SK-MEL-5 (cell line): ENCODE measurements at regions not wholly inside any gene's neighbourhood (a gene's known extent, or its start where the extent isn't known, plus 50 kb on each side); places are given as distances from the start of the nearest gene placed in this dataset.
A peak's percentile ranks its signal among the peaks of the same experiment; 100 is the strongest.

Experiments used
- DNase-seq: peaks from one replicate; pipeline ENCODE4 v3.0.0-alpha.2; 2016; ENCODE audit warnings: low read depth, low spot score
- in situ Hi-C: cut with HindIII; loops from 2 replicates; pipeline ENCODE4 v1.10.0; 2016; ENCODE audit warnings: low sequenced_read_pairs, high pct_unique_total_duplicates, low pct_unique_long_range_greater_than_20kb

DNA sequence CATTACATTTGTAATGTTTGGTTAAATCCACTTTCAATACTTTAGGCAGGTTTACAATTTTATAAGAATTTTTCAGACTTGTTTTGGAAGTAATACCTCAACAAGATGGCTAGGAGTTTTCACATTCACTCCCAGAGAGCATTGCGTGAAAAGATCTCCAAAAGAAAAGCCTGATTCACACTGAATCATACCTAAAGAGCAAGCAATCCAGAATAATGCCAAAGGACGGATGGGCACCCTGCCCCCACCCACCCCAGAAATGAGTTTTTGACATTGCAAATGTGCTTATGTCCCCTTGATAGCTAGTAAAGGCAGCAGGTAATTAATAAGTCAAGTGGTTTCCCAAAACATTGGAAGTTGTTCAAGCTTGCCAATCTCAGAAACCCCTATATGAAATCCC, 557.7 kb upstream of the TENM3 start:
- in situ Hi-C loops, result no loop called here
- DNase-seq, result no peak

DNA sequence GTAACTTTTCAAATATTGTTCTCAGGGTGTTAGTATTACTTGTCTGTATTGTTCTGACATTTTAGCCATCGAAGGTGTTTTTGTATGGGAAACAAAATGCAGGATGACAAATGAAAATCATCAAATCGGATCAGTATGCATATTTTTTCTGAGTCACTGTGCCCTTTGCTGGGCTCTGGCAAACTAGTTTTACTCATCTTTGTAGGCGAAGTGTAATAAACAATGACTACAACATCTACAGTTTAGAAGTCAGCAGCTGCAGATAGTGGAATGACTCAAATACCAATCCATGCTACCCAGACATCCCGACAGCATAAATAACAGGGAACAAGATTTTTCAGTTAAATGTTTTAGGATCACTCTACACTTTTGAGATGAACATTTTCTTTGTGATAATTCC, 557.3 kb upstream of the TENM3 start:
- peak; percentile 32 for DNase-seq
- in situ Hi-C loops, result no loop called here

DNA sequence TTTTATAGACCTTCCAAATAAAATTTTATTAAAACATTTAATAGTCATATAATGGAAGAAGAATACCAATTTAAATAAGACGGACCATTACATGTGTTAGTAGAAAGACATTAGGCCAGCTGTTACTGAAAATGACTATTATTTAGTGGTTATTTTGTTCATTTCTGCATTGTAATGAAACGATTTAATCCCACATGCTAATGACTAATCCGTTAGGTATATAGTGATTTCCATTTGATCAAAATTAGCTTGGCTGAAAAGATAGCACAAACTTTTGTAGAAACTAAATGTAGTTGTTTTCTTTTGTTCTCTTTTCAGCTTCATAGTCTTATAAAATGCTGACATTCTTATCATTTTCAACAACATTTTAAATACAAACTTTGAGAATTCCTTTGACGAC, 556.1 kb upstream of the TENM3 start:
- in situ Hi-C loops, result no loop called here
- DNase-seq, result no peak

DNA sequence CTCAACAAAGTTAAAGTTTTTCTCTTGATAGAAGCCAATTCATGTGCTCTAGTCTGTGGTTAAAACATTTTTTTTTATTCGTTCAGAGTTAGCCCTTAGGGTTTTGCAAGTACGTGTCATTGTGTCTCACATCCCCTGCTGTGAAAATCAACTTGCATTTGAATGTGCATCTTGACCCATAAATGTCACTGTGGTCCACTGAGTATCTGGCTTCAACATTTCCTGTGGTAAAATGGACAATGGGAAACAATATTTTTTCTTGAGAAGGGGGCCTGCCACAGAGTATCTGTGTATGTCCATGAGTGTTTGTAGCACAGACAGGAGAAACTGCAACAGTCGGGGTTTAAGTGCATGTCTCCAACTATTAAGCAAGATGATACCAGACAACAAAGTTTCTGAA, 554.8 kb upstream of the TENM3 start:
- DNase-seq, result peak; percentile 90
- in situ Hi-C loops, result no loop called here

DNA sequence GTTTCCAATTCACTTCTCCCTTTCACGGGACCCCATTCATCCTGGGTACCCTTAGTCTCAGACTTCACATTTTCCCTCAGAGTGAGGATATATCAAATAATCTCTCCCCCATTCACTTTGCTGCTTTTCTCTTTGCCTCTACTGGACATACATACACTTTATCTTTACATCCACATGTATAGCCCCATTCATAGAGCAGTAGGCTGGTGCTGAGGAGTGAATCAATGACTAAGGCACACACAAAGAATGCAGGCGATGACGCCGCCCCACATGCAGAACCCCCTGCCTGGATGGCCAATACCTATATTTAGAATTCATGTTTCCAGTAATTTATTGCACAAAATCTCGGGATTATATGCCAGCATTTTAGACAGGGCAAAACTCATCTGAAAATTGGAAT, 554.3 kb upstream of the TENM3 start:
- in situ Hi-C loops, result no loop called here
- peak; percentile 85 for DNase-seq

DNA sequence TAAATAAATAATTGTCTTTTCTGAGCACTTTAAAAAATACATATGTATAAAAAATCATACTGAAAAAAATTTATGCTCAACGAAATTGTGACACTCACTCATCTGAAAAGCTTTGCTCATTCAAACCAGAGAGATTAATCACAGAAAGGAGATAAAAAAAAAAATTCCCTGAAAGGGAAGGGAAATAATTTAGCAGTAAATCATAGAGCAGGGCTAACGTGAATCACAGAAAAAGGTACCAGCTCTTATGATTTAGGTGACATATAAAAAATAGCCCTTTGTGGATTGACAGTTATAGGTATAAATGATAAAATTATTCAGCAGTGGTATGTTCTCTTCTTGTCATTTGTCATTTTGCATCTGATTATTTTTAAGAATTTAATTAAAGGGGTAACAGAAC, 552.7 kb upstream of the TENM3 start:
- in situ Hi-C loops, result no loop called here

DNA sequence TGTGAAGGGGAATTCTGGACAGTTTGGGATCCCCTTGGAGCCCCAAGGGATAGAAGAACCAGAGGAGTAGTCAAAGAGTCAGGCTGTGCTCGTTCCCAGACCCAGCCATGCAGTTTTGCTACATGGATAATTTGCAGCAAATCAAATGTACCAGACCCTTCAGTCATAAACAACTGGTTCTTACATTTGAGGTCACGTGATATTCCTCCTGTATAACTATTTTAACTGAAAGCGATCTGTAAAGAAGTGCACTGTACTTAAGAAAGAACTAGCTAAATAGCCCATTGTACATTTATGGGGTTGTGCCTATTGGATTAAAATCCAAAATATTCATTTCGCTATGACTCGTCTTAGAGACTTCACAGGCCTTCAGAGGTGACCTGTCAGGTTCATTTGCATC, 550.2 kb upstream of the TENM3 start:
- DNase-seq, result no peak
- in situ Hi-C loops, result no loop called here

More for the DNA sequence above, 552.7 kb upstream of the TENM3 start:
- DNase-seq, result no peak

DNA sequence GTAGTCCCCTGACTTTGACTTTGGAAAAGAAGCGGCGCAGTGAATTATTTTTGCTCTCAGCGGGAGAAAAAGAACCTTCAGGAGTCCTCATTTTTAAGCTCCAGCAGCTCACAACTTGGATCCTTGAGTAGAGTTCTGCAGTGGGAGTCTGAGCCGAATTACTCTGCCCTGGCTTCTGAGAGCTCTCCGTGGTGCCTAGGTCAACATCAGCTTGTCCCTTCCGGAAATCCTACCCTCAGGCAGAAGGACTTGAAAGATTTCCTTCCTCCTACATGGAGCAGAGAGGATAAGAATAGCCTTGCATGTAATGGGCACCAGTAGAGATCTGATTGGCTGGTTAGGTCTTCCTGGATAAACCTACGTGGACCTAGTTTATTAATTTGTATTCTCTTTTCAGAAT, 549.7 kb upstream of the TENM3 start:
- DNase-seq, result no peak
- in situ Hi-C loops, result no loop called here

DNA sequence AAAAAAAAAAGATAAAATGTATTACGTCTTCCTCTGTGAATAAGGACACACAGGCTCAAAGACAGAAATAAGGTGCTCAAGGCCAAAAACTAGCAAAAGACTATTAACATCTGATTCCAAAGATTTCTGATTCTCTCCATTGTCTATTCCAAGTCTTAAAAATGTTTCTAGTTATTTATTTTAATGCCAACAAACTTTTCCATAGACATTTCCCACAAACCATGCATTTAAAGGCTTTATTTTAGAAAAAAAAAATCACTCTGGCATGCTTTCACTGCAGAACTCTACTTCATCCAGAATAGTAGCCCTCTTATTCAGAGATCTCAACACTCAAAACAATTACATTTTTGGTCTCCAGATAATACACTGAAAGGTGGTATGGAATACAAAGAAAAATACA, 545.0 kb upstream of the TENM3 start:
- in situ Hi-C loops, result no loop called here
- no peak for DNase-seq

DNA sequence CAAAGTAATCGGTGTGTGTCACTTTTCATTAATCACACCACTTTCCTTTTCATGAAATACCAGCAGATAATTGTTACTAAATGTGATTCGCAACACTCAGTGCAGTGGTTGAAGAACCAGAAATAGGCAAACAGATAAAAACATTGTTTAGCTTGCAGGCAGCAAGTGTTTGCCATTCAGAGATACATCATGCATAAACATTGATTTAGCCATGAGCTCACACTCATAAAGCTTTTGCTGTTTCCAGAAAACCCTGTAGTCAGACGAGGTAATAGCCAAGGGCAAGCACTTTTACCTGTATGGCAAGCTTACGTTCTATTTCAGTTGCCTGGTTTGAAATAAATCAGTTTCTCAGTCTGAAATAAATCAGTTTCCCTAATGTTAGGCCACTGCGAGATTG, 542.0 kb upstream of the TENM3 start:
- no peak for DNase-seq
- in situ Hi-C loops, result no loop called here

DNA sequence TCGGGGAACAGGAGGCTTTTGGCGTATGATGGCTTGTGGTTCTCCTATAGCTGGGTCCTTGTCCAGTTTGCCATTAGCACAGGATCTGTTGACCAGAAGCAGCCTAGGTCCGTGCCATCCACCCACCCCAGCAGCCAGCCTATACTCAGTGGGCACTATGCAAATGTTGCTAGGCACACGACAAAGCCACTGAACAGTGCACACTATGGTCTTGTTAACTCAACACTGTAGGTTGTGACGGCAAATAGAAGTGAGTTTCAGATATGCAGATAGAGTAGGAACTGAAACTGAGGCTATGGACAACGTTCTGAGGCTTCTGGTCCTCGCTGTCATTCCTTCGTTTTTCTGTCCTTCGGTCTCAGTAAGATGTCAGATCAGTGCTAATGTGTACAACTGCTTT, 541.3 kb upstream of the TENM3 start:
- no peak for DNase-seq
- in situ Hi-C loops, result no loop called here

DNA sequence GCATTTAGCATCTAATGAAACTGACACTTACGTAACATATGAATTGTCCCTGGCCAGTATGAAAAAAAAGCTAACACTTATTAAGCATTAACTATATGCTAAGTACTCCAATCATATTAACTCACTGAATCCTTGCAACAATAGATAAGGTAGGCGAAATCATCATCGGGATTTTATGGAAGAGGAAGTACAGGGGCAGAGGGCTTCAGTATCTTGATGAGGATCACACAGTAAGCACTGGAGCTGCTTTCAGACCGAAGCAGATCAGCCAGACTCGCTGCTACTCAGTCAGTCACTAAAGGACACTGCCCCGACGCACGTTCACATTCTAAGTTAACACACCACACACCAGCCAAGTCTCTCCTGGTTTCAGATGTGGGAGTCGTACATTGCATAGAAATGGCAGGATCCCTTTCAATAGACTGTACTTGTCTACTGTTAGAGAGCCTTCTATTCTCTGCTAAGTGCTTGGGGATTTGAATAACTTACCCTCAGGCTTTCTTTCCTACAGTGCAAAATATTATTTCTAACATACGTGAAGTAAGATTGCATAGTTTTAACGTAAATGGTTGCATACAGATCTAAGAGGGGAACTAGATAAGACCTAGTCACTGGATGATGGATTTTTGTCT, 540.2 kb upstream of the TENM3 start:
- DNase-seq, result no peak
- in situ Hi-C loops, result no loop called here

DNA sequence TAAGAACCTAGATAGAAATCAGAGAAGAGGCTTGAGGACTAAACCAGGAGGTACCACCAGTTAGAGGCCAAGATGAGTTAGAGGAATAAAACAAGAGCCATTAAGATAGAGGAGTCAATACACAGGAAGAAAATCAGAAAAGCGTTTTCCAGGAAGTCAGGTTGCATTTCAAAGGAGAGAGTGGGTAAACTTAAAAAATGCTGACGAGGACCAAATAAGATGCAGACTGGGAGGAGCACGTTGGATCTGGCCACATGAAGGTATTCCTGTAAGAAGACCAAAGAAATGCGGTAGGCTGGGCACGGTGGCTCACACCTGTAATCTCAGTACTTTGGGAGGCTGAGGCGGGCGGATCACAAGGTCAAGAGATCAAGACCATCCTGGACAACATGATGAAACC, 533.1 kb upstream of the TENM3 start:
- DNase-seq, result no peak

DNA sequence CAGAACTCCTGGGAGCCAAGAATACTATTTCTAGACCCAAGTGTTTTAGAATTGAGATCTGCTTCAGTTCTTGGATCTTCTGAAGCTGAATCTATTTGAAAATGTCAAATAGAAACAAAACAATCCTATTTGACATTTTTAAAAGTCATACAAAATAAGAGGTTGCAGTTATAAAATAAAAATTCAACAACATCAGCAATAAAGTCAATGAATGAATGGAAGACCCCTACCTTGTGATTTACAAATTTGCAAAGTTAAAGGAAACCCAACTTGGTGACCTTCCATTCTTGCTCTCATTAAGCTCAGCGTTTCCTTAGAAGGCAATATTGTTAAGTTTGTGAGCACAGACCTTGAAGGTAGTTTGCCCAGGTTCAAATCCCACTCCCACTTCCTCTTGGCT, 531.8 kb upstream of the TENM3 start:
- DNase-seq, result no peak
- in situ Hi-C loops, result no loop called here

More for the DNA sequence above, 533.1 kb upstream of the TENM3 start:
- in situ Hi-C loops, result no loop called here

DNA sequence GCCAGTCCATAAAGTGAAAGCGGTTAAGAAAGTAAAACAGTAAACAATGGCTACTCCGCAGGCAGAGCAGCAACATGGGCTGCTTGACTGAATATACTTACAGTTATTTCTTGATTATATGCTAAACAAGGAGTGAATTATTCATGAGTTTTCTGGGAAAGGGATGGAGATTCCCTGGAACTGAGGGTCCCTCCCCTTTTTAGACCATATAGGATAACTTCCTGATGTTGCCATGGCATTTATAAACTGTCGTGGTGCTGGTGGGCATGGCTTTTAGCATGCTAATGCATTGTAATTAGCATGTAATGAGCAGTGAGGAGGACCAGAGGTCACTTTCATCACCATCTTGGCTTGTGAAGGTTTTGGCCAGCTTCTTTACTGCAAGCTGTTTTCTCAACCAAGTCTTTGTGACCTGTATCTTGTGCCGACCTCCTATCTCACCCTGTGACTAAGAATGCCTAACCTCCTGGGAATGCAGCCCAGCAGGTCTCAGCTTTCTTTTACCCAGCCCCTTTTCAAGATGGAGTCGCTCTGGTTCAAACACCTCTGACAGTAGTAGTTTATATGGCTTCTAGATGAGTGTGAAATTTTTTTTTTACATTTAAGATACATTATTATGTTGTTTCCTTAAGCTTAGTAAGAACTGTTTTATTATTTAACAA, 514.8 kb upstream of the TENM3 start:
- in situ Hi-C loops, result no loop called here
- DNase-seq, result no peak

DNA sequence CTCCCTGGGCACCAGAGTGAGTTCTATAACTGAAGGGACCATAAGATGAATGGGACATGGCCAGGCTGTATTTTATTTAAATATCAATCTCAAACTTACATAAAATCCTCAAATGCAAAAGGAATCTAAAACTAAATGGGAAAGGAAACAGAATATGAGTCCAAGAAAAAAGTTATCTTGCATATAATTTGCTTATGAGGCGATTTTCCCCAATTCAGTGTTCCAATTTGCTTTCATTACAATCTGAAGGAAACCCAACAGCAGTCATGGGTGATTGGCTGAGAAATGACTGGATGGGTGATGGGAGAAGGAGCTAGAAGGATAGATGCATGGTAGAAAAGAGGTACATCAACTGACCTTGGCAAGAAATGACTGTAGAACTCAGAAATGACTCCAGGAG, 511.3 kb upstream of the TENM3 start:
- DNase-seq, result no peak

DNA sequence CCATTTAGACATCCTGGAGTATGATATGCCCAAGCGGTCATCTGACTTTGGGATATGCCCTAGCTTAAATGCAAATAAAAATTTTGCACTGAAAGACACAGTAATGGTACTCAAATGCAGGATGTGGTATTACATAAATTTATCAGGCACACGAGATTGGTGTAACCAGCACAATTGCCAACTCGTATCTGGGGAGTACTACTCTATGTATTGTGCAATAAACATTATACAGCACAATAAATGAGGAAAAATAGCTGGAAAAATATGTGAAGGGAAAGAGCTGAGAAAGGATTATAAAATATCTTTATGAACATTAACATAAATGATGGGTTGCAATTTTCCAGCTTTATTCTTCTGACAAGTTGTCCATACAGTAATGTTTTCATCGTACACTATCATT, 505.5 kb upstream of the TENM3 start:
- DNase-seq, result no peak
- in situ Hi-C loops, result no loop called here

More for the DNA sequence above, 511.3 kb upstream of the TENM3 start:
- in situ Hi-C loops, result no loop called here

DNA sequence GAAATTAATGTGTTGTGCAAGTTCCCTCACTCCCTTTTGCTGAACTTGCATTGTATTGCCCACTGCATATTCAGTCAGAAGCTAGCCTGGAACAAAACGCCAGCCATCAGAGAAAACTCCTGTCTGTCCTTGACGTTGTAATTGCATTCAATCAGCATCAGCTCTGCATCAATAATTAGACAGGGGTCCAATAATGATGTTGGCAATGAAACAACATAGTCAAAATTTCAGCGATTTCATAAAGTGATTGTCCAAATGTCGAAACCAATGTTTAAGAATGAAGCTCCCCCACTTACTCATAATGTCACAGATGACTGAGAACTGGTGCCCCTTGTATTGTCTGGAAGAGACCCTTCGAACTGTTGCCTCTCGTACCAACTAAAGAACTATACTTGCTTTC, 504.2 kb upstream of the TENM3 start:
- in situ Hi-C loops, result no loop called here
- no peak for DNase-seq

DNA sequence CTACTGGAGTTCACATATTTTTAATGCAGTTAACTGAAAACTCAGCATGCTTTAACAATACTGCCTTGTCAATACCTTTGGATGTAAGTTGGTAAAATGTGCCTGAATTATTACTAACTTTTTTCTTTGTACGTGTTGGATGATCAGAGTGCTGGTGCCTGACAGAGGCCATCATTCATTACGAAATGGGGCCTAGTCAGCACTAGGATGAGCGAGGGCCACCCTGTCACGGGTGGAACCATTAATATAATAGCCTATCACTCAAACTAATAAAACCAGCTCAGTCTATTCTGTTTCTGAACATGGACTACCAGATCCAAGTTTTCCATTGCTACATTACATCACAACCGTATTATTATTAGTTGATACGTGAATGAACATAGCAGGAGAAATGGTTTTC, 501.7 kb upstream of the TENM3 start:
- DNase-seq, result no peak
- in situ Hi-C loops, result no loop called here
